SH-SY5Y (cell line): ENCODE measurements at regions not wholly inside any gene's neighbourhood (a gene's known extent, or its start where the extent isn't known, plus 50 kb on each side); places are given as distances from the start of the nearest gene placed in this dataset.
A peak's percentile ranks its signal among the peaks of the same experiment; 100 is the strongest.

Experiments
- GATA2 ChIP-seq: IDR thresholded peaks from 2 replicates; pipeline ENCODE4 v1.6.1; 2011; ENCODE audit warnings: mild to moderate bottlenecking, low read depth, low read length
- GATA3 ChIP-seq: IDR thresholded peaks from 2 replicates; pipeline ENCODE4 v1.6.1; 2011; ENCODE audit warnings: low read depth, mild to moderate bottlenecking, low read length, moderate library complexity

- TF ChIP-seq GATA3 (no peak), GATA2 (no peak)
Observed at GRCh38 chr2:20150110-20150706, 74.7 kb downstream of the SDC1 start.

- TF ChIP-seq GATA3 (no peak), GATA2 (no peak)
Observed at GRCh38 chr2:20149703-20150030, 75.3 kb downstream of the SDC1 start.

- TF ChIP-seq GATA2 (peak; percentile 62), GATA3 (no peak; the same call in 1 of the 2 replicates)
Observed at GRCh38 chr2:20148923-20149702, 75.8 kb downstream of the SDC1 start.

GRCh38 chr2:20148426-20148922 lies 76.5 kb downstream of the SDC1 start:
- TF ChIP-seq GATA2 (no peak), GATA3 (no peak)

GRCh38 chr2:20147351-20147750 lies 77.6 kb downstream of the SDC1 start:
- TF ChIP-seq GATA3 (no peak), GATA2 (no peak)

GRCh38 chr2:20146401-20146800 lies 78.5 kb downstream of the SDC1 start:
- TF ChIP-seq GATA2 (no peak), GATA3 (no peak)

- no peak for TF ChIP-seq GATA3
- TF ChIP-seq GATA2 = no peak
Observed at GRCh38 chr2:20145497-20146193, 79.3 kb downstream of the SDC1 start.

GRCh38 chr2:20144861-20145260 lies 80.1 kb downstream of the SDC1 start:
- no peak for TF ChIP-seq GATA3
- no peak for TF ChIP-seq GATA2

GRCh38 chr2:20144196-20144595 lies 80.7 kb downstream of the SDC1 start:
- no peak for TF ChIP-seq GATA3
- TF ChIP-seq GATA2 = no peak

- no peak for TF ChIP-seq GATA3
- no peak for TF ChIP-seq GATA2
Observed at GRCh38 chr2:20143263-20143662, 81.7 kb downstream of the SDC1 start.

GRCh38 chr2:20141806-20142205 lies 83.1 kb downstream of the SDC1 start:
- no peak for TF ChIP-seq GATA3
- TF ChIP-seq GATA2 = no peak

GRCh38 chr2:20141056-20141762 lies 83.7 kb downstream of the SDC1 start:
- TF ChIP-seq GATA2 (no peak), GATA3 (no peak)

- TF ChIP-seq GATA3 (no peak), GATA2 (no peak)
Observed at GRCh38 chr2:20140321-20141055, 84.4 kb downstream of the SDC1 start.
